ENCODE measurements at regions not wholly inside any gene's neighbourhood (a gene's known extent, or its start where the extent isn't known, plus 50 kb on each side); places are given as distances from the start of the nearest gene placed in this dataset.
"Not testable (repeated sequence)": the region's sequence is repeated elsewhere in the genome, so short reads cannot be mapped to it uniquely, and the experiment has no call there.

DNA sequence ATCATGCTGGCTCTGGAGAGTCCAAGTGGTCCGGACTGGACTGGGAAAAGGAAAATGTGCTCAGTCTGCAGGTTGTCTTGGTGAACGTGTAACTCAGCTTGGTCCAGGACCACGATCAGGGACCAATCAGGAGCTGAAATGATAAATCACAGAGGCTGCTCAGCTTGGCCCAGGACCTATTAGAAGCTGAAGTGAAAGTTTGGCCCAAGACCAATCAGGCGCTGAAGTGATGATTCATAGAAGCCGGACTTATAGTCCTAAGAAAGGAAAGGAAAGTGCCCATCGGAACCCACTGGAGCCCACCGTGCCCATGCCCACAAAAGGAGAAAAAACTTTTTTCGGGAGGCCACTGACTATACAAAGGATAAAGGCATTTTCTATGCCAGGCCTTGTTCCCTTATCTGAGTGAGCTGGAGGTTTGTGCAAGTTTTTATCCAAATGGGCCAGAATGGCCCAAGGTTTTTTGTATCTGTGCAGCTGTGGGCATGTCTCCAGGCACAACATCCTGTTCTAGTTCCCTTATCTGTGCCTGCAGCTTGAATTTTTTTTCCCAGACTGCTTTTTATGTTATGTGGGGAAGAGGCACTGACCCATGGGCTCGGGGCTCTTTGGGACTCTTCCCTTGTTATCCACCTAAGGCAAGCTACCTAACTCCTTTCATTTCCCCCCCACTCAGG is 194.4 kb downstream of the FAM133A start:
- DNase-seq (ENCODE audit: low read depth in 2 of 2) = no peak

DNA sequence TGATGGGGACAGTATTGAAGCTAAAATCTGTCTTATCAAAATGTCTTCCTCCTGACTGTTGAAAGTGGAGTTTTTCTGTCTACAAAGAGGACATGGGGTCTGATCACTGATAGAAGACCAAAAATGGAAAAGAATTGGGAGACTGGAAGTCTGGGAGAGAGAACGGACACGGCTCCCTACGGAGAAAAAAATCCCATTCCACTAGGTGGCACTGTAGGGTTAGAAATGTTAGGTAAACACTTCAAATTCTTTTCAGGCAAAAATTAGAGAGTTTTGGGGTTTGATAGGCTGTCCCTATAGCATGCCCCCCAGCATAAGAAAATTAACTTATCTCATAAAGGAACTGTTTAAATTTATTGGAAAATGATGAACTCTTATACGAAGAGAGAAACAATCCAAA is 200.5 kb downstream of the FAM133A start:
- peak in 1 of 2 donors; percentile 3 for DNase-seq (ENCODE audit: low read depth in 2 of 2)

DNA sequence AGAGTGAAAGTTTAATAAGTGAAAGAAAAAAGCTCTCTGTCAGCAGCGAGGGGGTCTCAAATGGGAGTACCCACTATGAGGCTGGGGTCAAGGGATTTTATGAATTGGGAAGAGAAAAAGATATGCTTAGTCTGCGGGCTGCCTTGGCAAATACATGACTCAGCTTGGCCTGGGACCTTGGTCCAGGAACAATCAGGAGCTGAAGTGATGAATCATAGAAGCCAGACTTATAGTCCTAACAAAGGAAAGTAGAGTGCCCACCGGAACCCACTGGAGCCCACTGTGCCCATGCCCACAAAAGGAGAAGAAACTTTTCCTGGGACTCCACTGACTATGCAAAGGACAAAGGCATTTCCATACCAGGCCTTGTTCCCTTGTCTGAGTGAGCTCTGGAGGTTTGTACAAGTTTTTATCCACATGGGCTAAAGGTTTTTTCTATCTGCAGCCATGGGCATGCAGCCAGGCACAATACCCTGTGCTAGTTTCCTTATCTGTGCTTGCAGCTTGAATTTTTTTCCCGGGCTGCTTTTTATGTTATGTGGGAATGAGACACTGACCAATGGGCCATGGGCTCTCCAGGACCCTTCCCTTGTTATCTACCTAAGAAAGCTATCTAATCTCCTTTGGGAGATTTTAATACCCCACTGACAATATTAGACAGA is 201.7 kb downstream of the FAM133A start:
- DNase-seq (ENCODE audit: low read depth in 2 of 2) = no peak

DNA sequence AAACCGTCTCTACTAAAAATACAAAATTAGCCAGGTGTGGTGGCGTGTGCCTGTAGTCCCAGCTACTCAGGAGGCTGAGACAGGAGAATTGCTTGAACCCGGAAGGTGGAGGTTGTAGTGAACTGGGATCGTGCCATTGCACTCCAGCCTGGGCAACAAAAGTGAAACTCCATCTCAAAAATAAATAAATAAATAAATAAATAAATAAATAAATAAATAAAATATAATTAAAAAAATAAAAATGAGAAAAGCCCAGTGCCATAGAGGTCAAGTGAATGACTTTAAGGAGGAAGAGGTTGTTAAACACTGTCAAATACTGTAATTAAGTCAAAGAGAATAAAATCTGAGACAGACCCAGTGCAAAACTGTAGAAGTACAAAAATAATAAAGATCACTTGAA is 247.0 kb downstream of the FAM133A start:
- DNase-seq (ENCODE audit: low read depth in 2 of 2) = not testable (repeated sequence)

DNA sequence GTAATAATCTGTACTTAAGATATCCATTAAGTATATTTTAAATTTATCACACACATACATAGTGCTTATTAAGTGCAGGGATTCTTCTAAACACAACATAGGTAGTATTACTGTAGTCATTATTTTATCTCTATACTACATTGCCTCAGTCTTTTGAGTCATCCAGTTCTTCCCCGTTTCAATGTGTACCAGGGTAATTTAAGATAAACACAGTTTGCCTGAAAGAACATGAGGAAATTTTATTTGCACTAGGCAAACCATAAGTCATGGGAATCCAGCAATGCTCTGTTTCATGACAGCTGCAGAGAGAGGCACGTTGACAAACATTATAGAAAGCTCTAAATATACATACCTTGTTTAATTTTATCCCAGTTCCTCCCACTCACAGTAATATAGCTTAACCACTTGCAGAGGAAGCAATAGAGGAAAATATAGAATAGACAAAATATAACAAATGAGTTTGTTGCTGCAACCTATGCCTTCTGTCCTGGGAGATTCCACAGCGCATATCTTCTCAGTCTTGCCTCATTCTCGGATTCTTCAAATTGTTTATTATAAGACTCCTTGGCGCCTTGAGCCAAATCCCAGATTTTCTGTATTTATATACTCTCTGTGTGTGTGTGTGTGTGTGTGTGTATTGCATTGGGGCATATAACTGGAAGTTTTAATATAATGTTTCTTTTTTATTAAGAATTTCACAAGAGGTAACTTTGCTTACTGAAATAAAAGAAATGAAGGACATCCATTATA is 258.6 kb downstream of the FAM133A start:
- no peak for DNase-seq (ENCODE audit: low read depth in 2 of 2)

DNA sequence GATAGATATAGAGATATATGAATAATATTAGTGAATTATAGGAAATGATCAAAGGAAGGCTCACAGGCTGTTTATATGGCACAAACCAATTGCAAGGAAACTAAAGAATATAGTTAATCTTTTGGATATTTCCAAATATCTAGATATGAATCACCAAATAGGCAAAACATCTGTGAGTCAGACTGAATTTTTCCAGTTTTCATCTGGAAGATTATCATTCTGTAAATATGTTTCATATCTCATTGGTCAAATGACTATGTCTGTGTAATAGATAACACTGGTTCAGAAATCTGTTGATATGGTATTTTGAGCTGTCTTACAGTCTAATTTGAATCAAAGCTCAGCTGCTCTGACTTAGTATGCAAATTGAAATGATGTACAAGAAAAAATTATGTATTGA is 303.6 kb downstream of the FAM133A start:
- DNase-seq (ENCODE audit: low read depth in 2 of 2) = no peak

DNA sequence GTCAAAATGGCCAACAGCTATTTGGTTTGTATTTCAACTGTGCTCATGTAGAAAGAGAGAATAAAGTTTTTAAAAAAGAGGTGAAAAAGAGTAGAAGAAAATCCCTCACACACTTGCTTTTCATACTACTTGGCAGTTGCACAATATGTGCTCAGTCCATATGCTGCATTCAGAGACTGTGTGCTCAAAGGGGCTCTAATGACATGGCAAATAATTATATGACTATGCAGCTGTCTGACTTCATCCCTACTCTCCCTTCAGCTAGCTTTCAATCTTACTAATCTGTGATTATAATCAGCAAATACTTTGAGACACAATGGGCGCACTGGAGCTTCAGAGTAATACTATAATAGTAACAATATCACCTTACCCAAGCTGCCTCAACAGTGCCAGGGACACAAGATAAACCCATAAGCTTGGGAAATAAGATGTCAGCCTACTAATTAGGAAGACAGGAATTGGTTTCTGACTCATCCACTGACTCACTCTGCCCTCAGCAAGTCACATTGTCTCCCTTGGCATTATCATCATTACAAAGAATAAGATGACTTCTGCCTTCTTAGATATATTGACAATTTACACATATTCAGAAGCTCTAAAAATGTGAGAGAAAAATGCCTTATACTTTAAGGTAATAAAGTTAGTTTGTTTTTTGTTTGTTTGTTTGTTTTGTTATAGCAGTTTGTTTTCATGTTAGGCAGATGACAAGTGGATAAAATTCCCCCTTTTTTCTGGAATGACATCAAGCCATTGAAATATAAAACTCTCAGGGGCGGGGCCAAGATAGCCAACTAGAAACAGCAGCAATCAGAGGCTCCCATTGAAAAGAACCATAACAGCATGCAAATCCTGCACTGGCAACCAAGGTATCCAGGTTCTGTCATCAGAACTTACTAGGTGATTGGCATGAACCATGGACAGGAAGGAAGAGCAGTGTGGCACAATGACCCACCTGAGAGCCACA is 311.6 kb downstream of the FAM133A start:
- no peak for DNase-seq (ENCODE audit: low read depth in 2 of 2)

Data from activated CD4-positive, alpha-beta T cell treated with anti-CD3 and anti-CD28 coated beads for 24 hours (primary cell).